Osteocyte (in vitro differentiated cells): ENCODE measurements at regions not wholly inside any gene's neighbourhood (a gene's known extent, or its start where the extent isn't known, plus 50 kb on each side); places are given as distances from the start of the nearest gene placed in this dataset.

Experiments used
- DNase-seq: peaks from one replicate; pipeline ENCODE4 v3.0.0; 2021; ENCODE audit warnings: mixed read lengths; ENCODE audit not compliant: unreplicated experiment; ENCODE audit errors: extremely low spot score
- H3K27ac Mint-ChIP-seq: one replicate; pipeline ENCODE4 v1.8.0; 2021; ENCODE audit warnings: mild to moderate bottlenecking, mixed read lengths; ENCODE audit not compliant: unreplicated experiment
- H3K27me3 Mint-ChIP-seq: one replicate; pipeline ENCODE4 v1.8.0; 2021; ENCODE audit warnings: mixed read lengths; ENCODE audit not compliant: unreplicated experiment
- H3K36me3 Mint-ChIP-seq: one replicate; pipeline ENCODE4 v1.8.0; 2021; ENCODE audit warnings: mixed read lengths; ENCODE audit not compliant: unreplicated experiment
- H3K4me1 Mint-ChIP-seq: one replicate; pipeline ENCODE4 v1.8.0; 2021; ENCODE audit warnings: mixed read lengths; ENCODE audit not compliant: unreplicated experiment
- H3K4me3 Mint-ChIP-seq: one replicate; pipeline ENCODE4 v1.8.0; 2021; ENCODE audit warnings: mild to moderate bottlenecking, moderate library complexity, mixed read lengths; ENCODE audit not compliant: unreplicated experiment
- H3K9me3 Mint-ChIP-seq: one replicate; pipeline ENCODE4 v1.8.0; 2021; ENCODE audit warnings: mixed read lengths; ENCODE audit not compliant: unreplicated experiment
- CTCF ChIP-seq: fragments of 200-600 bp; sonication (generic); IDR thresholded peaks from 2 replicates; pipeline ENCODE4 v1.5.0; 2021; ENCODE audit warnings: antibody characterized with exemption, mild to moderate bottlenecking, moderate library complexity

GRCh38 chr14:53549956-53550355 lies 396.8 kb upstream of the DDHD1 start:
- no peaks in the 10 kb centered on the region for H3K9me3 Mint-ChIP-seq
- no peak overlapping the region for H3K4me3 Mint-ChIP-seq
- H3K4me1 Mint-ChIP-seq, result peaks cover 14% of the 10 kb centered on the region
- H3K36me3 Mint-ChIP-seq, result no peaks in the 10 kb centered on the region
- H3K27me3 Mint-ChIP-seq, result no peaks in the 10 kb centered on the region
- TF ChIP-seq CTCF, result no peak
- H3K27ac Mint-ChIP-seq, result no peak overlapping the region
- no peak for DNase-seq

- no peak overlapping the region for H3K4me3 Mint-ChIP-seq
- no peaks in the 10 kb centered on the region for H3K27me3 Mint-ChIP-seq
- no peak overlapping the region for H3K27ac Mint-ChIP-seq
- no peaks in the 10 kb centered on the region for H3K36me3 Mint-ChIP-seq
- peaks cover 10% of the 10 kb centered on the region for H3K4me1 Mint-ChIP-seq
- TF ChIP-seq CTCF, result no peak
- H3K9me3 Mint-ChIP-seq, result no peaks in the 10 kb centered on the region
- no peak for DNase-seq
Measured at GRCh38 chr14:53547593-53547992, 394.5 kb upstream of the DDHD1 start.

GRCh38 chr14:53545217-53545616 lies 392.1 kb upstream of the DDHD1 start:
- Mint-ChIP-seq H3K36me3 (no peaks in the 10 kb centered on the region), H3K27ac (no peak overlapping the region), H3K27me3 (no peaks in the 10 kb centered on the region), H3K4me3 (no peak overlapping the region), H3K9me3 (no peaks in the 10 kb centered on the region), H3K4me1 (peaks cover 15% of the 10 kb centered on the region)
- no peak for DNase-seq
- no peak for TF ChIP-seq CTCF

- Mint-ChIP-seq H3K4me1 (peaks cover 36% of the 10 kb centered on the region), H3K27me3 (no peaks in the 10 kb centered on the region), H3K4me3 (no peak overlapping the region), H3K36me3 (no peaks in the 10 kb centered on the region), H3K27ac (peak overlapping the region; percentile 56), H3K9me3 (no peaks in the 10 kb centered on the region)
- peak; percentile 15 for TF ChIP-seq CTCF
- DNase-seq, result no peak
Measured at GRCh38 chr14:53542732-53543131, 389.6 kb upstream of the DDHD1 start.

- no peak for DNase-seq
- no peaks in the 10 kb centered on the region for H3K27me3 Mint-ChIP-seq
- H3K36me3 Mint-ChIP-seq, result no peaks in the 10 kb centered on the region
- no peak overlapping the region for H3K27ac Mint-ChIP-seq
- no peak for TF ChIP-seq CTCF
- no peaks in the 10 kb centered on the region for H3K9me3 Mint-ChIP-seq
- H3K4me1 Mint-ChIP-seq, result peaks cover 40% of the 10 kb centered on the region
- no peak overlapping the region for H3K4me3 Mint-ChIP-seq
Measured at GRCh38 chr14:53541411-53541810, 388.3 kb upstream of the DDHD1 start.
